GM21786 (cell line): ENCODE measurements at regions not wholly inside any gene's neighbourhood (a gene's known extent, or its start where the extent isn't known, plus 50 kb on each side); places are given as distances from the start of the nearest gene placed in this dataset.
"Not testable (repeated sequence)": the region's sequence is repeated elsewhere in the genome, so short reads cannot be mapped to it uniquely, and the experiment has no call there.

Source experiments
- ATAC-seq: cut with Tn5 transposase; IDR thresholded peaks from one replicate; pipeline ENCODE4 v1.9.1; 2021; ENCODE audit not compliant: unreplicated experiment

DNA sequence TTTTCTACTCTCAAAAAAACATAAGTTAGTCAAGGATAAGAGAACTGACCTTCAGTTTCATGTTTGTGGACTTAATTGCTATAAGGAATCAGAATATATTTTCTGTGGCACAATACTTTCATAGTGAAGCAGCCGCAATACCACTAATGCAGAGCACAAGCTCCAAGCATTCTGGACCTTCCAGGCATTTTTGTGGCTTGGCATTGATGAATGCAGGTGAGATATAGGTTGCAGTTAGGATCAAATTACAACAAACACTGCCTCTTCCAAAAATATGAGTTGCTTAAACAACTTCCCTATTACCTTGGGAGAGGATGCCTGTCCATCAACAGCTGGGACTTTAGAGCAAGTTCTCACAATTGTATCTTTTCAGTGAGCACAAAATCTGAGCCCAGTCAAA lies 162.8 kb upstream of the RSPO3 start:
- no peak for ATAC-seq

DNA sequence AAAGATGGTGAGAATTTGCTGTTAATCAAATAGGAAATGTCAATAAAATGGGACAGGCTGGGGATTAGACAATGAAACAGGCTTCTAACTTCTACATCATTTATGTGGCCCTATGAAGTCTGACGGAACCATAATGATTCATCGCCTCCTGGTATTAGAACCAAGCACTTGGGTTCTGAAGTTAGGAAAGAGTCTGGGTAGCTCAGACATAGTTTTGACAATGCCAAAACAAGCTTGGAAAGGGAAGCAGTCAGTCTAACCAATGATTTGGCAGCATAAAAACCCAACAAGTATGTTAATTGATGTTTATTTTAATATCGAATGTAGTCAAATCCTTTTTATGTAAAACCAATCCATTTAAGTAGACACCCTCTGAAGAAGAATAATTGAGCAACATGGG lies 160.8 kb upstream of the RSPO3 start:
- ATAC-seq, result no peak

DNA sequence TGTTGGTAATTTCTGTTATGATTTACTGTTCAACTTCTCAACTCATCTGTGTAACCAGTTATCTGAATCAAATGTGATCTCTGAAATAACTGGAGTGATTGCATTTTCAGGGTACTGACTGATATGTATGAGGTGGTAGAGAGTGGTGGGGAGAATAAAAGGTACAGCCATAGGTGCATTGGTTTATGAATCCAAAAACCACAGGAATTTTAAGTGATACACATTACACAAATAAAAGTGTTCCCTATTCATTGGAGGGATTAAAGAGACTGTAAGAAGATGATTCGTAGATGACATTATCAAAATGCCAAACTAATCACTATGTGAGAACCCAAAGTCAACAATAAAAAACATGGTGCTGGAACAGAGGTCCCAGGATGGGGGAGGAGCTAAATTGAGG lies 158.7 kb upstream of the RSPO3 start:
- ATAC-seq, result no peak

DNA sequence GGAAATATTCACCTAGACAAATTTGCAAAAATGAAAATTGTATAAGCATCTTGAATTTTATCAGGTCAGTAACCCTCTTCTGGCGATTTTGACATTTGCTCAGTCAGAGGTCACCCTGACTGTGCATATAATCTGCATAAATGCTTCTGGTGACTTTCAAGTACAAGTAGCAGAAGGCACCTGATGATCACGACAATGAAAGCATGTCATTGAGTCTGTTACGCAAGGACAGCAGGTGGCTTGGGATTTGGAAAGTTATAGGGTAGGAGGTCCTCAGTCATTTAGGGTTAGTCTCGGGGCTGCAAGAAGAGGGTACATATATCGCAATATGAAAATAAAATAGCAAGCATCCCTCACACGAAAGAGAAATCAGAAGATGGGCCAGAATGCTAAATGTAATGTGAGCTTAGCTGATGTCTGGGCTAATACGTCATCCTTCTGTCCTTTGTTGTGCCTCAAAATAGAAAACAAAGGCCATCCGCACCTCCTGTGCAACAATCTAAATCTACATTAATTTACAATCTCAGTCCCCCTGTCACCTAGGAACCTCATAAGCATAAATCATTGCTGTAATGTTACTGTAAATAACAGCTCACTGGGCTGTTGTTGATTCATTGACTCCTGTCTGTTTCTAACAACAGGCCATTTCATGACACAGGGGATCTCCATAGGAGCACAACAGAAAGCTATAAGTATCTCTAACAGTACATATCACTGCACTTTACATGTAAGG lies 155.2 kb upstream of the RSPO3 start:
- ATAC-seq, result no peak

DNA sequence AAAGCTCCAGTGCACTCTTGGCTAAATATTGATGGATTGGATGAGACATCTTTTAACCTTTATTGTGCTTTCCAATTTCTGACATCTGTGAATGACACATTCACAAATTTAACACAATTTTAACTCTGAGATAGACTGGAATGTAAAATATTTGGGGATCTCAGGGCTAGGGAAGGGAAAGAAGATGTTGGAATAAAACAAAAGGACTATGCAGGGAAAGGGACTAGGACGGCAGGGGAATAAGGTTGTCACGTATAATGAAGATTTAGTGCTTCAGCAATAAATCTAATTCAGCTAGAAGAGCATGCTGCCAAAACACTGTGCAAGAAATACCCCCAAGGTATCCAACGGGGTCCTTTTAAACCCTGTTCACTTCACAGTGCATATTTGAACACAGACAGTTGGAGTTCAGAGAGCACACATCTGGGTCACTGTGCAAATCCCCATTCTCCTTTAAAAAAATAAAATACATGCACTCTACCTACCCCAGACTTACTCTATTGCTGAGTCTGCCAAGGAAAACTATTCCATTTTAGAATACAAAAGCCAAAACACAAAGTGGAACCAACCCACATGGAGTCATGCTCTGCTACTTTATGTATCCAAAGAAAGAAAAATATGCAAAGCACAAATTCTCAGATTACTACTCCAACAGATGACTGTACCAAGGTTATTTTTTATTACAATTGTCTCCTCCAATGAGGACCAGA lies 151.0 kb upstream of the RSPO3 start:
- ATAC-seq, result no peak

DNA sequence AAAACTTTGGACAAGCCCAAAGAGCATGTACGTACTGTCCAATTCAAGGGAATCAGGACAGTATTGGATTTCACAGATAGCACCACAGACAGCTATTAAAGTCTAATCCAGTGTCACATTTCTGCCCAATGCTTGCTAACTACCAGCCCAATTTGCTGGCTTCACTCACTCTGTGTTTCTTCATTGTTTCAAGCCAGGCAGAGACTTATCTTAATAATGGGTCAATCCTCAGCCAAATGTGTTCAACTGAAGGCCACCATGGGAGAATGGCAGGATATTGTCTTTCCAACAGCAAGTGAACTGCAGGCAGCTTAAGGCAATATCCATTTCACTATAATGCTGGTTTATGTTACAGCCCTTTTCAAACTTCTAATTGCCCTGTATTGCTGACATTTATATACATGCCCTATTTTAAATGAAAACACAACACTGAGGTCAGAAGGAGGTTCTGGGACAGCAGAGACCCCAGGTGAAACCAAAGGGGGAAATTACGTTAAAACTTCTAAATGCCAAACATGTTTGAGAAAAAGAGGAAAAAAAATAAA lies 142.1 kb upstream of the RSPO3 start:
- no peak for ATAC-seq

DNA sequence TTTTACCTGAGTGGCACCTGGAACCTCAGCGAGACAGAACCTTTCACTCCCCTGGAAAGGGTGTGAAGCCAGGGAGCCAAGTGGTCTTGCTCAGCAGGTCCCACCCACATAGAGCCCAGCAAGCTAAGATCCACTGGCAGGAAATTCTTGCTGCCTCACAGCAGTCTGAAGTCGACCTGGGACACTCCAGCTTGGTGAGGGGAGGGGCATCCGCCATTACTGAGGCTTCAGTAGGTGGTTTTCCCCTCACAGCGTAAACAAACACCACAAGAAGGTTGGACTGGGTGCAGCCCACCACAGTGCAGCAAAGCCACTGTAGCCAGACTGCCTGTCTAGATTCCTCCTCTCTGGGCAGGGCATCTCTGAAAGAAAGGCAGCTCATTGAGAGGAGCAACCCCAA lies 134.7 kb upstream of the RSPO3 start:
- ATAC-seq, result no peak

DNA sequence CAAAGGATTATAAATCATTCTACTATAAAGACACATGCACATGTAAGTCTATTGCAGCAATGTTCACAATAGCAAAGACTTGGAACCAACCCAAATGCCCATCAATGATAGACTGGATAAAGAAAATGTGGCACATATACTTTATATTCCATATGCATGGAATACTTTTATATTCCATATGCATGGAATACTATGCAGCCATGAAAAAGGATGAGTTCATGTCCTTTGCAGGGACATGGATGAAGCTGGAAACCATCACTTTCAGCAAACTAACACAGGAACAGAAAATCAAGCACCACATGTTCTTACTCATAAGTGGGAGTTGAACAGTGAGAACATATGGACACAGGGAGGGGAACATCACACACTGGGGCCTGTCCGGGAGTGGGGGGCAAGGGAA lies 130.3 kb upstream of the RSPO3 start:
- not testable (repeated sequence) for ATAC-seq

DNA sequence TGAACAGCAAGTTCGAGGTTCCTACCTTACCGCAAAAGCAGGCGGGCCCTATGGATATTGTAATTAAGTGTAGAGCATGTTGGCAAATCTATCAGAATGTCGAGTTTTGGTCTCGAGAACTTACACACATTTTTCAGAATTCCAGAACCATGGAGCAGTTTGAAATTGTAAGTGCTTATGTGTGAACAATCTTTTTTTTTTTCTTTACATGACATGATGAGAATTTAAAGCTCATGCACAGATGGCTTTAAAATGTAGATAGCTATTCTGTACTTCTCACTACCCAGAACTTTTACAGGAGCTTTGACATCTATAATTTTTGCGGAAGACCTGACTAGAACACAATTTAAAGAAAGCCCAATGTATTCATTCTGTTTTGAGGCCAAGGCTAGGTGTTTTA lies 117.8 kb upstream of the RSPO3 start:
- ATAC-seq, result no peak

DNA sequence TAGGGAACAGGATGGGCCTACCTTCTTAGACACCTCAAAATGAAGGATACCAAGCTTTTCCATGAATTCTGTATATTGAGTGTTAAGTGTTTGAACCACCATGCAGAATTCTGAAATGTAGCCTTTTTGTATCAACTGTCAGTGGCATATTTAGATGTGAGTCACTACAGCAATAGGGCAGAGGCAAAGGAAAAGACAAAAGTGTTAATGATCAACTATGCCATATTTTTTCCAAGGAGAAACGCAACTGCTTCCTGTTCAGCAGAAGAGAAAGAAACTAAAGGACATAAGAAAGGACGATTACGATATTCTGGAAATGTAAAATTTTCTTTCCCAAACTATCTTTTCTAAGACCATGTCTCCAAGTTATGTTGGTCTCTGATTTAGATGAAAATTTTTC lies 104.6 kb upstream of the RSPO3 start:
- no peak for ATAC-seq

DNA sequence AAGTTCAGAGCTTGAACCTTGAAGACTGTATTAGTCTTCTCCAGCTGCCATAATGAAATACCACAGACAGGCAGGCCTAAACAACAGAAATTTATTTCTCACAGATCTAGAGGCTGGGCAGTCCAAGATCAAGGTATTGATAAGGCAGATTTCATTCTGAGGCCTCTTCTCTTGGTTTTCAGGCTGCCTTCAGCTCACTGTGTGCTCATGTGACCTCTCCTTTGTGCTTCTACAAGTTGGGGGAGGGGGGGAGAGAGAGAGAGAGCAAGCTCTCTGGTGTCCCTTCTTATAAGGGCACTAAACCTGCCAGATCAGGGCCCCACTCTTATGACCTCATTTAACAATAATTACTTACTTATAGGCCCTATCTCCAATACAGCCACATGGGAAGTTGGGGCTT lies 102.6 kb upstream of the RSPO3 start:
- no peak for ATAC-seq

DNA sequence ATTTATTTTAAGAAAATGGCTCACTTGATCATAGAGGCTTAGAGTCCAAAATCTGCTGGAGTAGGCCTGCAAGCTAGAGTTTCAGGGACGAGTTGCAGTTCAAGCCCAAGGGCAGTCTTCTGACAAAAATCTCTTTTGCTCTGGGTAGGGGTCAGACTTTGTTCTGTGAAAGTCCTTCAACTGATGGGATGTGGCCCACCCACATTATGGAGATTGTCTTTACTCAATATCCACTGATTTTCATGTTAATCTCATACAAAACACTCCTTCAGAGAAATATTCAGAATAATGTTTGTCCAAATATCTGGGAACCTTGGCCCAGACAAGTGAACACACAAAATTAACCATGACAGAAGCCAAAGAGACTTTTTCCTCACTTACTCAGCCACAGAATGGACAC lies 98.6 kb upstream of the RSPO3 start:
- no peak for ATAC-seq

DNA sequence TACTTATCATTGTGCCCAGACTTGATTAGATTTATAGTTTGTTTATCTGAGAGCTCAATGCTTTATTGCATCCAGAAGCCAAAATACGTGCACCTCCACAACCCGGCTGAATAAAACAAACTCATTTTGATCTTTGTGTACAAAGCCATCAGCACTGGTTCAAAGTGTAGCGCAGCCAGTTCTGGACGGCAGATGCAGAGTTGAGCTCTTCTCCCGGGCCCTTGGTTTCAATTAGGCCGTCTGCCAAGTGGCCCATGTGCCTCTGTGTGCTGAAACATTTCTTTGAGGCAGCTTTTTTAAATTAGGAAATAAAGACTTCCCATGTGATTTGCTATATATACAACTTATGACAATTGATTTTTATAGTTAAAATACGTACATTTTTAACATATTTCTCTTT lies 96.2 kb upstream of the RSPO3 start:
- no peak for ATAC-seq

DNA sequence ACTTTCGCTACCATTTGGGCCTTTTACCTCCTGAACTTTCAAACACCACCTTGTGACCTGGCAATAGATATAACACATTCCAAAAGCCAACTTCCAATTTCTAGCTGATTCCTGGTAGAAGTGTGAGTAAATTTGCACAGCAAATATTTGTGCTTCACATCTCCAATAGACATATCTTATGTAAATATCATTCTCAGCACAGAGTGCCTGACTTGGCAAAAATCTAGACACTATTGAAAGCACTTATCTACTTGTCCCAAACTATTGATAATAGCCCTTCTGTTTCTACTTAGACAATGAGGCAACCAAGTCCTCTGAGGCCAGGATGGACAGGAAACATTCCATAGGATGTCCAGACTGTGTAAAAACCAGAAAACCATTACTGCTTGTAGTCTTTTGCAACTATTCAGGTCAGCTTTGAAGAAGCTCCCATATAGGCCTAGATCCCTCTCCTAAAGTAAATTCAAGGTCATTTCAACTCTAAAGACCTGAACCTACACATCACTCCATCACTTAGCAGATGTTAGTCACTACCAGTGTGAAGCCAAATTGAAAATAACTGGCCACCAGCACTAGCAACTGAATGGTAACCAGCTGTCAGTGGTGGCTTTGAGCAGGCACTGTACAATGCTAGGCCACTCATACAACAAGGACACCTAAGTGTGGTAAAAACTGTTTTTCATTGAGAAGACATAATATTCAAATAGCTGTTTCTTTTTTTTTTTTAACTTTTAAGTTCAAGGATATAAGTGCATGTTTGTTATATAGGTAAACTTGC lies 95.3 kb upstream of the RSPO3 start:
- no peak for ATAC-seq

DNA sequence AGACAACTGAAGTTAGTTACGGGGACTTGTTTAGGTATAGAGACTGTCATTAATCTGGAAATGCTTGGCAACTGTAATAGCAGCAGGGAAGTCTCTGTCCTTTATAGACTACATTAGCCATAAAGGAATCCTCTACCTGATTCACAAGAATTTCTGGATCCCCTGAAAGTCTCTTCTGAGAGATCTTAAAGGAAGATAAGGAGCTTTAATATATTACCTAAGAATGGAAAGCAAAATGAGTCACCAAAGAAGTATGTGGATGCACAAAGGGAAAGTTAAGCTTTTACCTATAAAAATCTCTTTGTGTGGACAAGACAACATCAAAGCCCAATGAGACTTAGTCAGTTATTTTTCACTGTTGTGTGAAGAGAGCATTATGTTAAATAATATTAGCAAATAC lies 92.2 kb upstream of the RSPO3 start:
- ATAC-seq, result no peak

DNA sequence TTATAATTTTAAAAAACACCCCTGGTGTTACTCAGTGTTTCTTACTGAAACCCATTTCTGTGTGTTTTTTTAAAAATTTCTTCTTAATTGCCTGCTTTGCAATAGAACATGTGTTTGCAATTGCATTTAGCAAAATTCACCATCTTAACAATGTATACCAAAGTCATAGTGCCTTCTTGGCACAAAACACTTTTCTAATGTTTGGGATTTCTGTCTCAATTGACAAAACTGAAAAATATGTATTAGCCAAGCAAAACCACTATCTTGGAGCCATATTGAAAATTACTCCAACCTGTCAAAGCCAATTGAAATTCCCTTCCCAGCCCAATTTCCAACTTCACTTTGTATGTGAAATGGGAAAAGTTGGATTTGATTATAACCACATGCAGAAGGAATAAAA lies 88.4 kb upstream of the RSPO3 start:
- no peak for ATAC-seq

DNA sequence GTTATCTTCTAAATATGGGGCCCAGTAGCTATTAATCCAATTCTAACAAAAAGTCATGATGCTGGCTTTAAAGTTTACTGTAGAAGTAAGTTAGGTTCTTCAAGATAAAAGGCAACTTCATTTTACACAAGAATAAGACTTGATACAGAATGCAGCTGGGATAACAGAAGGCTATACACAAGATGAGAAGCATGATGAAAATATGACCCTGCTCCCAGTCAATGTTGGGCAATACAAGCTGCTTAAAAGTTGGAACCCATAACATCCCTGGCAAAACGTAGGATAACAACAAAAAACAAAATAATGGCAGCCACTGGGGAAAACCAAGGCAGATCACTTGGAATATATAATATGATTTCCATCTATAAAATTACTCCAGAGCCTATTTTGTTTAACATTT lies 87.6 kb upstream of the RSPO3 start:
- ATAC-seq, result no peak

DNA sequence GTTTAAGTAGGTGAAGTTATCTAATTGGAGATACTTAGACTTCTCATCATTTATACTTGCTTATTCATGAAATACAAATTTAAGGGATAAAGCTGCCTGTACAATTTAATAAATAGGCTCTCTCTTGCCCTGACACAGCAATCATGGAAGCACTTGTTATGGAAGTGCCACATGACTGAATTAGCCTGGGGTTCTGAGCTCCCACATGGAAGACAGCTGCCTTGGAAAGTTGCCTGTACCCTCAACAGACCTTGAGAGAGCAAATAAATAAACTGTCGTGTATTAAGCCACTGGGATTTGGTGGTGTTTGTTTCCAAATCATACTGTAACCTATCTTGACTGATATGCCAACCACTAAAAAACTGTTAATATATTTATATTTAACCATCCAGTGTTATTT lies 87.0 kb upstream of the RSPO3 start:
- ATAC-seq, result no peak

DNA sequence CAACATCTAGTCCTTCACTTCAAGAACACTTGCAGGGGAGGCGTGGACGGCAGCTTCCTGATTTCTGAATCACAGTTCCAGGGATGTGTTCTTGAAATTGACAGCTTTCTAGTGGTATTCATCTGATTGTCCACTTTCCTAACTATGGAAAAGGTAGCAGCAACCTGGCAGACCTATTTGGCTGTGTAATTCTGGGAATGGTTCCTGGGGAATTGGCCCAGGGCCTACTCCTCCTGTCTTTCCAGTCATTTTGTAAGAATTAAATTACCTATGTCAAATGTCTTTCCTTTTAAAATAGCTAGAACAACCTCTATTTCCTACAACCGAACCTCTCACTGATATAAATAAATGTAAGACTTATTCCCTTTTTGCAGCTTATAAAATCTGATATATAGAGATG lies 85.5 kb upstream of the RSPO3 start:
- no peak for ATAC-seq

DNA sequence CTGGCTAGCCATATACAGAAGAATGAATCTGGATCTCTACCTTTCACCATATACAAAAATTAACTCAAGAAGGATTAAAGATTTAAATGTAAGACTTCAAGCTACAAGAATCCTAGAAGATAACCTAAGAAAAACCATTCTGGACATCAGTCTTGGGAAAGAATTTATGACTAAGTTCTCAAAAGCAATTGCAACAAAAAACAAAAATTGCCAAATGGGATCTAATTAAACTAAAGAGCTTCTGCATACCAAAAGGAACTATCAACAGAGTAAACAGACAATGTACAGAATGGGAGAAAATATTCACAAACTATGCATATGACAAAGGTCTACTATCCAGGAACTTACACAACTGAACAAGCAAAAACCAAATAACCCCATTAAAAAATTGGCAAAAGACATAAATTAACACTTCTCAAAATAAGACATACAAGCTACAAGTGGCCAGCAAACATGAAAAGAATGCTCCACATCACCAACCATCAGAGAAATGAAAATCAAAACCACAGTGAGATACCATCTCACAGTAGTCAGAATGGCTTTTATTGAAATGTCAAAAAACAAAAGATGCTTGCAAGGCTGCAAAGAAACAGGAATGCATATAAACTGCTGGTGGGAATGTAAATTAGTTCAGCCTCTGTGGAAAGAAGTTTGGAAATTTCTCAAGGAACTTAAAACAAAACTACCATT lies 66.8 kb upstream of the RSPO3 start:
- ATAC-seq, result no peak
